H9 (cell line): ENCODE measurements at regions not wholly inside any gene's neighbourhood (a gene's known extent, or its start where the extent isn't known, plus 50 kb on each side); places are given as distances from the start of the nearest gene placed in this dataset.

Source experiments
- DNase-seq: peaks from one replicate; pipeline ENCODE4 v3.0.0-alpha.2; 2017
- H2AFZ ChIP-seq: one replicate; pipeline ENCODE4 v1.6.1; 2013; ENCODE audit warnings: mild to moderate bottlenecking, low read length, control low read depth, moderate library complexity
- H2AK5ac ChIP-seq: 2 replicates; pipeline ENCODE4 v1.6.1; 2013; ENCODE audit warnings: low read length, control low read depth, mixed read lengths; ENCODE audit not compliant: insufficient read length
- H2BK120ac ChIP-seq: one replicate; pipeline ENCODE4 v1.6.1; 2013; ENCODE audit warnings: low read depth, mild to moderate bottlenecking, low read length, control low read depth, inconsistent platforms; ENCODE audit not compliant: poor library complexity, severe bottlenecking
- H2BK12ac ChIP-seq: 2 replicates; pipeline ENCODE4 v1.6.1; 2013; ENCODE audit warnings: low read length, control low read depth, mixed read lengths, low read depth; ENCODE audit not compliant: insufficient read length
- H2BK15ac ChIP-seq: 2 replicates; pipeline ENCODE4 v1.6.1; 2013; ENCODE audit warnings: low read depth, low read length, control low read depth
- H2BK20ac ChIP-seq: one replicate; pipeline ENCODE4 v1.6.1; 2013; ENCODE audit warnings: low read depth, mild to moderate bottlenecking, low read length, control low read depth, inconsistent platforms; ENCODE audit not compliant: poor library complexity, severe bottlenecking
- H2BK5ac ChIP-seq: 2 replicates; pipeline ENCODE4 v1.6.1; 2013; ENCODE audit warnings: low read length, control low read depth, mixed read lengths; ENCODE audit not compliant: insufficient read length
- H3K14ac ChIP-seq: 2 replicates; pipeline ENCODE4 v1.6.1; 2013; ENCODE audit warnings: low read length, control low read depth; ENCODE audit not compliant: insufficient read depth
- H3K18ac ChIP-seq: 2 replicates; pipeline ENCODE4 v1.6.1; 2013; ENCODE audit warnings: low read depth, mild to moderate bottlenecking, mixed read lengths, low read length, control low read depth; ENCODE audit not compliant: insufficient read length
- H3K23ac ChIP-seq: 2 replicates; pipeline ENCODE4 v1.6.1; 2013; ENCODE audit warnings: low read length, control low read depth, mixed read lengths, low read depth; ENCODE audit not compliant: insufficient read length
- H3K23me2 ChIP-seq: 2 replicates; pipeline ENCODE4 v1.6.1; 2013; ENCODE audit warnings: low read depth, mild to moderate bottlenecking, mixed read lengths, low read length, control low read depth; ENCODE audit not compliant: insufficient read length, poor library complexity, severe bottlenecking
- H3K27ac ChIP-seq: 2 replicates; pipeline ENCODE4 v1.5.1; 2013; ENCODE audit warnings: low read length, control low read depth, mixed read lengths, low read depth; ENCODE audit not compliant: insufficient read length
- H3K27me3 ChIP-seq: 2 replicates; pipeline ENCODE4 v1.6.1; 2013; ENCODE audit warnings: low read length, control low read depth, inconsistent platforms; ENCODE audit not compliant: insufficient read depth
- H3K4ac ChIP-seq: 2 replicates; pipeline ENCODE4 v1.6.1; 2013; ENCODE audit warnings: low read depth, mild to moderate bottlenecking, control low read depth, inconsistent platforms, low read length, moderate library complexity
- H3K4me1 ChIP-seq: 2 replicates; pipeline ENCODE4 v1.6.1; 2013; ENCODE audit warnings: low read length, control low read depth, inconsistent platforms; ENCODE audit not compliant: insufficient read depth
- H3K4me2 ChIP-seq: 2 replicates; pipeline ENCODE4 v1.6.1; 2013; ENCODE audit warnings: low read length, control low read depth, mixed read lengths; ENCODE audit not compliant: insufficient read length, insufficient read depth
- H3K56ac ChIP-seq: 2 replicates; pipeline ENCODE4 v1.6.1; 2013; ENCODE audit warnings: low read depth, mild to moderate bottlenecking, mixed read lengths, low read length, control low read depth; ENCODE audit not compliant: insufficient read length
- H3K79me1 ChIP-seq: 2 replicates; pipeline ENCODE4 v1.6.1; 2013; ENCODE audit warnings: low read depth, mild to moderate bottlenecking, moderate library complexity, low read length, control low read depth, inconsistent platforms; ENCODE audit not compliant: insufficient read depth, poor library complexity, severe bottlenecking
- H3K79me2 ChIP-seq: 2 replicates; pipeline ENCODE4 v1.6.1; 2013; ENCODE audit warnings: low read length, control low read depth, inconsistent platforms; ENCODE audit not compliant: insufficient read depth
- H3K9ac ChIP-seq: 2 replicates; pipeline ENCODE4 v1.6.1; 2013; ENCODE audit warnings: low read length, control low read depth, mixed read lengths; ENCODE audit not compliant: insufficient read length; ENCODE audit errors: extremely low read depth
- H3K9me3 ChIP-seq: one replicate; pipeline ENCODE4 v1.6.1; 2013; ENCODE audit warnings: low read depth, low read length, inconsistent platforms; ENCODE audit not compliant: control insufficient read depth
- H3T11ph ChIP-seq: one replicate; pipeline ENCODE4 v1.6.1; 2013; ENCODE audit warnings: mild to moderate bottlenecking, low read length, control low read depth, inconsistent platforms
- H4K20me1 ChIP-seq: one replicate; pipeline ENCODE4 v1.6.1; 2013; ENCODE audit not compliant: control insufficient read depth, insufficient read length, insufficient read depth
- H4K5ac ChIP-seq: 2 replicates; pipeline ENCODE4 v1.6.1; 2013; ENCODE audit warnings: low read depth, mild to moderate bottlenecking, mixed read lengths, low read length, control low read depth; ENCODE audit not compliant: insufficient read length
- H4K8ac ChIP-seq: replicated peaks from 2 replicates; pipeline ENCODE4 v1.6.1; 2013; ENCODE audit warnings: low read length, control low read depth, mixed read lengths, low read depth; ENCODE audit not compliant: insufficient read length
- H4K91ac ChIP-seq: 2 replicates; pipeline ENCODE4 v1.6.1; 2013; ENCODE audit warnings: low read depth, mild to moderate bottlenecking, moderate library complexity, mixed read lengths, low read length, control low read depth; ENCODE audit not compliant: insufficient read length
- H3K27ac Mint-ChIP-seq, 3 experiments: 2 replicates in 2 of 3; 3 replicates in 1 of 3; pipeline ENCODE4 v1.8.0; 2020 to 2021; ENCODE audit warnings: mixed read lengths in 3 of 3, mild to moderate bottlenecking in 1 of 3, moderate library complexity in 1 of 3
- H3K27me3 Mint-ChIP-seq: 2 replicates; pipeline ENCODE4 v1.8.0; 2021; ENCODE audit warnings: low read depth, mild to moderate bottlenecking, moderate library complexity, mixed read lengths
- H3K36me3 Mint-ChIP-seq, 3 experiments: 2 replicates in 2 of 3; 3 replicates in 1 of 3; pipeline ENCODE4 v1.8.0; 2020 to 2021; ENCODE audit warnings: low read depth in 3 of 3, mixed read lengths in 3 of 3; ENCODE audit not compliant: insufficient read depth in 1 of 3
- H3K4me1 Mint-ChIP-seq, 2 experiments: 2 replicates each; pipeline ENCODE4 v1.8.0; 2020; ENCODE audit warnings: mixed read lengths in 2 of 2
- H3K4me3 Mint-ChIP-seq, 2 experiments: 2 replicates in 1 of 2; 3 replicates in 1 of 2; pipeline ENCODE4 v1.8.0; 2020 to 2021; ENCODE audit warnings: mild to moderate bottlenecking in 2 of 2, mixed read lengths in 2 of 2, moderate library complexity in 1 of 2
- H3K9me3 Mint-ChIP-seq, 2 experiments: 2 replicates in 1 of 2; 3 replicates in 1 of 2; pipeline ENCODE4 v1.8.0; 2020; ENCODE audit warnings: mild to moderate bottlenecking in 2 of 2, mixed read lengths in 2 of 2, moderate library complexity in 1 of 2
- CTCF ChIP-seq: fragments of 200-600 bp; sonication (generic); conservative IDR thresholded peaks from 3 replicates; pipeline ENCODE4 v1.8.0; 2021; ENCODE audit warnings: antibody characterized with exemption, mild to moderate bottlenecking
- WGBS: extraction: QIAGEN DNeasy Blood & Tissue Kit; methylation state at CpG from one replicate; pipeline ENCODE4 v1.1.7; 2013; ENCODE audit warnings: missing lambda C conversion rate, low lambda C conversion rate, mixed read lengths; ENCODE audit not compliant: insufficient read length; ENCODE audit errors: extremely low coverage; 5-methylcytosine and 5-hydroxymethylcytosine counted together

DNA sequence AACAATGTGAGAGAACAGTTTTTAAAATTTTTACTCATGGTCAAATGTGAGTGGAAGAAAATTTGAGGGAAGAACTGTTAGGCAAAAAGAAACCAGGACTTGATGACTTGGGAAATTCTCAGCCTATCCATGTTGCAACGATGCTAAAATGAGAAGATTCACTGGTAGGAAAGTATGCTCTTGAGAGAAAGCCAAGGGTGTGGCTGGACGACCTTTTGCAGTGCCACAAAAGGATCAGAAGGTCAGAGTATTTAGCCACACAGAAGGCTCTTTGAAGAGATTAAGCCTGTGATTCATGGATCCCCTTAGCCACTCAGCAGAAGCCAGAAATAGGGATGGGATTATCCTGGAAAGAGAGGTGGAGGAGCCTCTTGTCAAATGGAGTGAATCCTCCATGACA lies 336.8 kb downstream of the LRIG3 start:
- no peaks in the 10 kb centered on the region for H3K4me1 ChIP-seq
- no peak overlapping the region for H3K4me2 ChIP-seq
- no CpG with 5 or more reads among the region's 2 CpGs for WGBS
- H3K27ac ChIP-seq = no peak overlapping the region
- no peak overlapping the region for H2AFZ ChIP-seq
- H3K18ac ChIP-seq = no peak overlapping the region
- no peak overlapping the region for H2BK12ac ChIP-seq
- no peak overlapping the region for H3K9ac ChIP-seq
- H4K8ac ChIP-seq = no peak overlapping the region
- H3K14ac ChIP-seq = no peak overlapping the region
- no peaks in the 10 kb centered on the region for H3K9me3 ChIP-seq
- H3K79me2 ChIP-seq = no peaks in the 10 kb centered on the region
- no peak overlapping the region for H4K91ac ChIP-seq
- Mint-ChIP-seq H3K27ac (no peak overlapping the region; a peak in 1 of 7 replicates), H3K36me3 (no peaks in the 10 kb centered on the region), H3K9me3 (no peaks in the 10 kb centered on the region), H3K4me1 (no peaks in the 10 kb centered on the region), H3K4me3 (no peak overlapping the region), H3K27me3 (no peaks in the 10 kb centered on the region; the same call in 1 of the 2 replicates)
- no peaks in the 10 kb centered on the region for H3K27me3 ChIP-seq
- no peak overlapping the region for H2BK20ac ChIP-seq
- no peak overlapping the region for H2BK15ac ChIP-seq
- no peak for TF ChIP-seq CTCF
- no peak overlapping the region for H3K4ac ChIP-seq
- no peak overlapping the region for H3K23ac ChIP-seq
- H3T11ph ChIP-seq = no peak overlapping the region
- no peak overlapping the region for H4K5ac ChIP-seq
- no peak overlapping the region for H2AK5ac ChIP-seq
- no peaks in the 10 kb centered on the region for H3K79me1 ChIP-seq
- no peak overlapping the region for H3K56ac ChIP-seq
- H3K23me2 ChIP-seq = no peaks in the 10 kb centered on the region
- no peak overlapping the region for H2BK120ac ChIP-seq
- no peaks in the 10 kb centered on the region for H4K20me1 ChIP-seq
- no peak for DNase-seq
- no peak overlapping the region for H2BK5ac ChIP-seq
